Sigmoid colon (tissue), 6 donors: ENCODE measurements at regions not wholly inside any gene's neighbourhood (a gene's known extent, or its start where the extent isn't known, plus 50 kb on each side); places are given as distances from the start of the nearest gene placed in this dataset.
"Not testable (repeated sequence)": the region's sequence is repeated elsewhere in the genome, so short reads cannot be mapped to it uniquely, and the experiment has no call there.

ENCODE experiments used
- DNase-seq: peaks from one replicate; pipeline ENCODE4 v3.0.0-alpha.2; 2019
- H3K27ac ChIP-seq, 4 donors: fragments of 200-600 bp; sonication (generic); one replicate each; pipeline ENCODE4 v1.5.1; 2016 to 2019; ENCODE audit warnings: mild to moderate bottlenecking in 1 of 4
- H3K27me3 ChIP-seq, 3 donors: fragments of 200-600 bp; sonication (generic); one replicate each; pipeline ENCODE4 v1.5.1; 2019; ENCODE audit warnings: mild to moderate bottlenecking in 1 of 3
- H3K36me3 ChIP-seq, 4 donors: fragments of 200-600 bp; sonication (generic); one replicate each; pipeline ENCODE4 v1.5.1; 2016 to 2019
- H3K4me1 ChIP-seq, 4 donors: fragments of 200-600 bp; sonication (generic); one replicate each; pipeline ENCODE4 v1.5.1; 2017 to 2019
- H3K4me3 ChIP-seq, 4 donors: fragments of 200-600 bp; sonication (generic); one replicate each; pipeline ENCODE4 v1.5.1; 2017 to 2019; ENCODE audit warnings: mild to moderate bottlenecking in 2 of 4, moderate library complexity in 1 of 4
- H3K9me3 ChIP-seq, 4 donors: fragments of 200-600 bp in 3 of 4; sonication (generic) in 3 of 4; one replicate each; pipeline versions ENCODE4 v1.5.1 to v1.6.1; 2013 to 2019
- EP300 ChIP-seq, 4 donors: sonication (generic); formaldehyde crosslinking; IDR thresholded peaks; one replicate each; pipeline ENCODE4 v1.6.1; 2017; ENCODE audit warnings: antibody characterized with exemption in 4 of 4
- POLR2A ChIP-seq, 2 donors: fragments of 450-650 bp; IDR thresholded peaks; one replicate each; pipeline ENCODE4 v1.6.1; 2016; ENCODE audit warnings: antibody characterized with exemption in 2 of 2, mild to moderate bottlenecking in 2 of 2, moderate library complexity in 2 of 2
- POLR2AphosphoS5 ChIP-seq, 4 donors: sonication (generic); formaldehyde crosslinking; IDR thresholded peaks; one replicate each; pipeline ENCODE4 v1.6.1; 2017; ENCODE audit warnings: antibody characterized with exemption in 4 of 4
- WGBS, 2 donors: extraction: QIAGEN DNeasy Blood & Tissue Kit; methylation state at CpG; one replicate each; pipeline ENCODE4 v1.1.7; 2013; 5-methylcytosine and 5-hydroxymethylcytosine counted together
- intact Hi-C: fragments of 100-400 bp; cut with DNase I; formaldehyde crosslinking; loops from one replicate; pipeline ENCODE4 v1.15.1; 2023
- TF ChIP-seq, protein P1 (sequence below), 4 experiments: fragments of 450-650 bp in 3 of 4; fragments of 200-600 bp in 1 of 4; IDR thresholded peaks; one replicate each; pipeline ENCODE4 v1.5.1; 2016 to 2019; ENCODE audit warnings: antibody characterized with exemption in 4 of 4, mild to moderate bottlenecking in 3 of 4, moderate library complexity in 2 of 4
- donor health status: healthy with polysubstance abuse.
- donor health status: healthy.

- 33 to 71% methylated on average over 6 of the region's 6 CpGs for WGBS, 2 donors
- no peak overlapping the region for H3K4me3 ChIP-seq
Observed at GRCh38 chr17:77531002-77531401, 390.2 kb downstream of the SEC14L1 start.

DNA sequence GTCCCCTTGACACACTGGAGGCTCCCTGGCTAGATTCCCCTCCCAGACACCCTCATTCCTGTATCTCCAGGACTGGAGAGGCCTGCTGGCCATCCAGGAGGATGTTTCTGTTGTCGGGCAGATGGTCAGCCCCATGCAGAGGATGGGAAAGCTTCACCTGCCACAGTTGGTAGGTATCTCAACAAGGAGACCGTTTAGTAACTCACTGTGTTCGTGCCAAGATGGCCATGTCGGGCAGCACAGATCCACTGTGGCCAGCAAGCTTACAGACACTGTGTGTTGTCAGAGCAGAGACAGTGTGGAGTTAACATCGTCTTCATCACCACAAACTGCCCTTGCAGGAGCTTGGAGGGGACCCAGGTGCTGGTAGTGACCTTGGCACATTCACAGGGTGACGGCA lies 390.9 kb downstream of the SEC14L1 start:
- intact Hi-C loops, result no loop called here
- TF ChIP-seq POLR2AphosphoS5 (IDR thresholded peaks at IDR 0.05) (no peak), POLR2A (IDR thresholded peaks at IDR 0.05) (no peak), EP300 (IDR thresholded peaks at IDR 0.05) (no peak)
- TF ChIP-seq, protein P1, sequence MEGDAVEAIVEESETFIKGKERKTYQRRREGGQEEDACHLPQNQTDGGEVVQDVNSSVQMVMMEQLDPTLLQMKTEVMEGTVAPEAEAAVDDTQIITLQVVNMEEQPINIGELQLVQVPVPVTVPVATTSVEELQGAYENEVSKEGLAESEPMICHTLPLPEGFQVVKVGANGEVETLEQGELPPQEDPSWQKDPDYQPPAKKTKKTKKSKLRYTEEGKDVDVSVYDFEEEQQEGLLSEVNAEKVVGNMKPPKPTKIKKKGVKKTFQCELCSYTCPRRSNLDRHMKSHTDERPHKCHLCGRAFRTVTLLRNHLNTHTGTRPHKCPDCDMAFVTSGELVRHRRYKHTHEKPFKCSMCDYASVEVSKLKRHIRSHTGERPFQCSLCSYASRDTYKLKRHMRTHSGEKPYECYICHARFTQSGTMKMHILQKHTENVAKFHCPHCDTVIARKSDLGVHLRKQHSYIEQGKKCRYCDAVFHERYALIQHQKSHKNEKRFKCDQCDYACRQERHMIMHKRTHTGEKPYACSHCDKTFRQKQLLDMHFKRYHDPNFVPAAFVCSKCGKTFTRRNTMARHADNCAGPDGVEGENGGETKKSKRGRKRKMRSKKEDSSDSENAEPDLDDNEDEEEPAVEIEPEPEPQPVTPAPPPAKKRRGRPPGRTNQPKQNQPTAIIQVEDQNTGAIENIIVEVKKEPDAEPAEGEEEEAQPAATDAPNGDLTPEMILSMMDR (IDR thresholded peaks at IDR 0.05), result no peak
- no peak overlapping the region for H3K27ac ChIP-seq

More at GRCh38 chr17:77531002-77531401, 390.2 kb downstream of the SEC14L1 start:
- intact Hi-C loops, result no loop called here
- TF ChIP-seq EP300 (IDR thresholded peaks at IDR 0.05), result no peak
- TF ChIP-seq POLR2A (IDR thresholded peaks at IDR 0.05), result no peak
- no peak for TF ChIP-seq POLR2AphosphoS5 (IDR thresholded peaks at IDR 0.05)
- TF ChIP-seq, protein P1 (IDR thresholded peaks at IDR 0.05), result no peak
- Histone ChIP-seq H3K9me3 (no peaks in the 10 kb centered on the region), H3K27me3 (peaks cover 10 to 39% (median 24%) of the 10 kb centered on the region in 3 donors), H3K36me3 (no peaks in the 10 kb centered on the region), H3K27ac (no peak overlapping the region), H3K4me1 (peaks cover 0 to 11% (median 10%) of the 10 kb centered on the region in 4 donors)
- no peak for DNase-seq

DNA sequence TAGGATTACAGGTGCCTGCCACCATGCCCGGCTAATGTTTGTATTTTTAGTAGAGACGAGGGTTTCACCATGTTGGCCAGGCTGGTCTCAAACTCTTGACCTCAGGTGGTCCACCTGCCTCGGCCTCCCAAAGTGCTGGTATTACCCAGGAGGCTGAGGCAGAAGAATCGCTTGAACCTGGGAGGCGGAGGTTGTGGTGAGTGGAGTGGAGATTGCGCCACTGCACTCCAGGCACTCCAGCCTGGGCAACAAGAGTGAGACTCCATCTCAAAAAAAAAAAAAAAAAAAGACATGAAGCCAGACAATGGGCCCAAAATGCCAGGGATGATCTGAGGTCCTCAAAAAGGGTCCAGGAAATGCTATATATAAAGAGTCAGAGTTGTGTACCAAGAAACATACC lies 392.9 kb downstream of the SEC14L1 start:
- H3K9me3 ChIP-seq, H3K4me1 ChIP-seq, H3K27ac ChIP-seq, H3K4me3 ChIP-seq, intact Hi-C loops, H3K36me3 ChIP-seq, DNase-seq: not testable (repeated sequence)
- peaks cover 0 to 12% (median 6%) of the 10 kb centered on the region in 3 donors for H3K27me3 ChIP-seq
- 92 to 97% methylated on average over 6 of the region's 6 CpGs for WGBS, 2 donors

More for the DNA sequence above, 390.9 kb downstream of the SEC14L1 start:
- H3K4me1 ChIP-seq, result peaks cover 0 to 11% (median 10%) of the 10 kb centered on the region in 4 donors
- H3K4me3 ChIP-seq, result no peak overlapping the region
- 88 to 91% methylated on average over 6 of the region's 6 CpGs for WGBS, 2 donors
- peaks cover 10 to 33% (median 24%) of the 10 kb centered on the region in 3 donors for H3K27me3 ChIP-seq
- DNase-seq, result peak; percentile 27
- no peaks in the 10 kb centered on the region for H3K36me3 ChIP-seq
- H3K9me3 ChIP-seq, result no peaks in the 10 kb centered on the region

GRCh38 chr17:77534137-77534536 lies 393.4 kb downstream of the SEC14L1 start:
- Histone ChIP-seq H3K36me3 (no peaks in the 10 kb centered on the region), H3K4me1 (peaks cover 0 to 1% (median under 1%) of the 10 kb centered on the region in 4 donors), H3K9me3 (no peaks in the 10 kb centered on the region), H3K4me3 (no peak overlapping the region), H3K27me3 (peaks cover 0 to 8% (median 2%) of the 10 kb centered on the region in 3 donors), H3K27ac (no peak overlapping the region)
- WGBS, 2 donors, result 87 to 89% methylated on average over 5 of the region's 5 CpGs
- DNase-seq, result no peak
- TF ChIP-seq EP300 (IDR thresholded peaks at IDR 0.05) (no peak), POLR2A (IDR thresholded peaks at IDR 0.05) (no peak), POLR2AphosphoS5 (IDR thresholded peaks at IDR 0.05) (no peak)
- intact Hi-C loops, result no loop called here

DNA sequence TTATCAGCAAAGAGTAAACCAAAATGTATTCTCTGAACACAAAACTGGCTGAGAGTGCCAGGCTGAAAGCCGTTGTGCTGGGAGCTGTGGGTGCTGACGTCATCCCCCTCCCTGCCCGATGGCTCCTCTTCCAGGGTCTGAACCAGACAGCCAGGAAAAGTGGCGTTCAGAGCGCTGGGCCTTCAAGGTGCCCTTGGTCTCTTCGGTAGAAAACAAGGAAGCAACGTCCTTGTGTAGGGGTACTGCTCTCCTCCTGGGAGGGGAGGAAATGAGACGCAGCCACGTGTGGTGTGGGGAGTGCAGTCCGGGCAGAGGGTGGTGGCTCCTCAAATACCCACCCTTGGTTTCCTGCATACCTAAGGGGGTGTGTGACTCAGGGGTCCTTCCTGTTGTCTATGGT lies 394.7 kb downstream of the SEC14L1 start:
- intact Hi-C loops, result no loop called here
- TF ChIP-seq, protein P1 (IDR thresholded peaks at IDR 0.05), result no peak
- TF ChIP-seq EP300 (IDR thresholded peaks at IDR 0.05) (no peak), POLR2A (IDR thresholded peaks at IDR 0.05) (no peak), POLR2AphosphoS5 (IDR thresholded peaks at IDR 0.05) (no peak)
- Histone ChIP-seq H3K4me3 (no peak overlapping the region), H3K9me3 (no peaks in the 10 kb centered on the region), H3K27ac (no peak overlapping the region), H3K27me3 (no peaks in the 10 kb centered on the region), H3K36me3 (no peaks in the 10 kb centered on the region), H3K4me1 (no peaks in the 10 kb centered on the region)
- peak; percentile 59 for DNase-seq
- 38 to 46% methylated on average over 10 of the region's 10 CpGs for WGBS, 2 donors

DNA sequence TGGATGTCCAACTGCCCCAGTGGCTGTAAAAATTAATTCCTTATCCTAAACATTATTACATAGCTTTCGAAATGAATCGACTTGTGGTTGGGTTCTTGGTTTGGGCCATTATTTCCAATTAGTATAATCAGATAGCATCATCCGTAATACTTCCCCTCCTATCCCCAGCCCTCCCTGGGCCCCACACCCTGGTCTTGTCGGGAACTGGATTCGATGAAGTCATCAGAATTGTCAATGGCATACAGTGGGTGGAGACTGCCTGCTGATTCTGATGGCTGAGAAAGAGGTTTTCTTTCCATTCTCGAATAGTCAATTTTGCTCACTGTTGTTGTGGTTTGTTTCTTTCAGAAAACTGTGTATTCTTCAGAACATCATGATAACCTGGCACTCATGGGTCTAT lies 395.1 kb downstream of the SEC14L1 start:
- H3K9me3 ChIP-seq, result no peaks in the 10 kb centered on the region
- H3K36me3 ChIP-seq, result no peaks in the 10 kb centered on the region
- no peak overlapping the region for H3K4me3 ChIP-seq
- no peaks in the 10 kb centered on the region for H3K27me3 ChIP-seq
- no peak for DNase-seq
- H3K4me1 ChIP-seq, result no peaks in the 10 kb centered on the region
- 50 to 75% methylated on average over 6 of the region's 6 CpGs for WGBS, 2 donors
- H3K27ac ChIP-seq, result no peak overlapping the region
- TF ChIP-seq POLR2A (IDR thresholded peaks at IDR 0.05) (no peak), EP300 (IDR thresholded peaks at IDR 0.05) (no peak), POLR2AphosphoS5 (IDR thresholded peaks at IDR 0.05) (no peak)
- TF ChIP-seq, protein P1 (IDR thresholded peaks at IDR 0.05), result no peak
- intact Hi-C loops, result no loop called here
